Body of pancreas (tissue), 4 donors: ENCODE measurements at regions not wholly inside any gene's neighbourhood (a gene's known extent, or its start where the extent isn't known, plus 50 kb on each side); places are given as distances from the start of the nearest gene placed in this dataset.

ENCODE experiments used
- ATAC-seq: fragments of 150-250 bp; one replicate; pipeline ENCODE4 v1.9.1; 2016
- DNase-seq, 4 donors: peaks; one replicate each; pipeline ENCODE4 v3.0.0-alpha.2; 2019
- H3K27ac ChIP-seq, 4 donors: fragments of 200-600 bp; sonication (generic); 1 replicate in 3 of 4; 2 replicates in 1 of 4; pipeline versions ENCODE4 v1.5.1 to v1.6.1; 2016 to 2019; ENCODE audit warnings: mild to moderate bottlenecking in 1 of 4, mixed read lengths in 1 of 4, moderate library complexity in 1 of 4
- H3K27me3 ChIP-seq, 2 donors: fragments of 200-600 bp; sonication (generic); one replicate each; pipeline ENCODE4 v1.6.0; 2016; ENCODE audit warnings: mild to moderate bottlenecking in 1 of 2
- H3K36me3 ChIP-seq, 2 donors: fragments of 200-600 bp; sonication (generic); replicated peaks in 1 of 2; 2 replicates each; pipeline ENCODE4 v1.5.1; 2016; ENCODE audit warnings: low read depth in 2 of 2; ENCODE audit not compliant: insufficient read depth in 1 of 2
- H3K4me1 ChIP-seq: fragments of 200-600 bp; sonication (generic); one replicate; pipeline ENCODE4 v1.6.0; 2016
- H3K4me3 ChIP-seq, 2 donors: fragments of 200-600 bp; sonication (generic); 1 replicate in 1 of 2; 2 replicates in 1 of 2; pipeline ENCODE4 v1.5.1; 2016 to 2019
- H3K9me3 ChIP-seq, 3 donors: fragments of 200-600 bp; sonication (generic); 1 replicate in 2 of 3; 2 replicates in 1 of 3; pipeline ENCODE4 v1.5.1; 2016
- POLR2A ChIP-seq, 3 donors: fragments of 450-650 bp; IDR thresholded peaks; one replicate each; pipeline ENCODE4 v1.6.1; 2016; ENCODE audit warnings: antibody characterized with exemption in 3 of 3, mild to moderate bottlenecking in 2 of 3
- WGBS, 2 donors: methylation state at CpG; one replicate each; pipeline ENCODE4 v1.1.5; 2017; 5-methylcytosine and 5-hydroxymethylcytosine counted together
- intact Hi-C: fragments of 100-400 bp; cut with DNase I; formaldehyde crosslinking; loops from one replicate; pipeline ENCODE4 v1.15.1; 2023
- TF ChIP-seq, protein P1 (sequence below), 7 experiments: fragments of 450-650 bp in 4 of 7; fragments of 200-600 bp in 3 of 7; sonication (generic) in 3 of 7; IDR thresholded peaks; one replicate each; pipeline ENCODE4 v1.5.1; 2016 to 2019; ENCODE audit warnings: antibody characterized with exemption in 7 of 7

DNA sequence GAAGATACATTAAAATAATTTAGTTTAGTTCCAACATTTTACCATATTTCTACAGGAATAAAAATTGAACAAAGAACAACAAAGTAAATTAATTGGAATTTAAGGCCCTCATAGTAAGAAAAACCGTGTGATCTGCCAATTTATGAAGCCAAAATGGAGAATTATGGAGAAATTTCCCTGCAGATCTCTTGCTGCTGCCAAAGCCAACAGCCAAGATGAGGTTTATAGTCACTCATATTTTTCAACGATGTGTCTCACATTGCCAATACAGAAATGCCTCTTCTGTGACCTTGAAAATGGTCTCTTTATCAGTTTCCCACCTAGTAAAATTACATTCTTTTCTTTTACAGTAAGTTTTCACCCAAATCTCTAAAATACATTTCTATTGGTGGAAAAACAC lies 317.2 kb upstream of the FIGN start:
- H3K36me3 ChIP-seq: no peaks in the 10 kb centered on the region
- TF ChIP-seq, protein P1, sequence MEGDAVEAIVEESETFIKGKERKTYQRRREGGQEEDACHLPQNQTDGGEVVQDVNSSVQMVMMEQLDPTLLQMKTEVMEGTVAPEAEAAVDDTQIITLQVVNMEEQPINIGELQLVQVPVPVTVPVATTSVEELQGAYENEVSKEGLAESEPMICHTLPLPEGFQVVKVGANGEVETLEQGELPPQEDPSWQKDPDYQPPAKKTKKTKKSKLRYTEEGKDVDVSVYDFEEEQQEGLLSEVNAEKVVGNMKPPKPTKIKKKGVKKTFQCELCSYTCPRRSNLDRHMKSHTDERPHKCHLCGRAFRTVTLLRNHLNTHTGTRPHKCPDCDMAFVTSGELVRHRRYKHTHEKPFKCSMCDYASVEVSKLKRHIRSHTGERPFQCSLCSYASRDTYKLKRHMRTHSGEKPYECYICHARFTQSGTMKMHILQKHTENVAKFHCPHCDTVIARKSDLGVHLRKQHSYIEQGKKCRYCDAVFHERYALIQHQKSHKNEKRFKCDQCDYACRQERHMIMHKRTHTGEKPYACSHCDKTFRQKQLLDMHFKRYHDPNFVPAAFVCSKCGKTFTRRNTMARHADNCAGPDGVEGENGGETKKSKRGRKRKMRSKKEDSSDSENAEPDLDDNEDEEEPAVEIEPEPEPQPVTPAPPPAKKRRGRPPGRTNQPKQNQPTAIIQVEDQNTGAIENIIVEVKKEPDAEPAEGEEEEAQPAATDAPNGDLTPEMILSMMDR (IDR thresholded peaks at IDR 0.05): no peak
- TF ChIP-seq POLR2A (IDR thresholded peaks at IDR 0.05): no peak
- H3K4me3 ChIP-seq: no peak overlapping the region
- no peaks in the 10 kb centered on the region for H3K9me3 ChIP-seq
- intact Hi-C loops: no loop called here
- H3K27me3 ChIP-seq: no peaks in the 10 kb centered on the region
- no peak for ATAC-seq
- H3K27ac ChIP-seq: no peak overlapping the region
- DNase-seq: no peak
- WGBS, 2 donors: 56 to 57% methylated on average over 2 of the region's 2 CpGs
- H3K4me1 ChIP-seq: no peaks in the 10 kb centered on the region

- 64 to 71% methylated on average over 6 of the region's 6 CpGs for WGBS, 2 donors
- no peak for ATAC-seq
- no peak overlapping the region for H3K27ac ChIP-seq
- intact Hi-C loops: no loop called here
- H3K4me3 ChIP-seq: no peak overlapping the region
- no peaks in the 10 kb centered on the region for H3K36me3 ChIP-seq
- no peaks in the 10 kb centered on the region for H3K9me3 ChIP-seq
- no peak for DNase-seq
- no peaks in the 10 kb centered on the region for H3K4me1 ChIP-seq
- H3K27me3 ChIP-seq: no peaks in the 10 kb centered on the region
- no peak for TF ChIP-seq POLR2A (IDR thresholded peaks at IDR 0.05)
- TF ChIP-seq, protein P1 (IDR thresholded peaks at IDR 0.05): no peak
Observed at GRCh38 chr2:164052006-164052405, 316.2 kb upstream of the FIGN start.

- Histone ChIP-seq H3K4me1 (no peaks in the 10 kb centered on the region), H3K36me3 (no peaks in the 10 kb centered on the region), H3K27me3 (no peaks in the 10 kb centered on the region), H3K27ac (no peak overlapping the region), H3K4me3 (no peak overlapping the region), H3K9me3 (no peaks in the 10 kb centered on the region)
- TF ChIP-seq, protein P1 (IDR thresholded peaks at IDR 0.05): no peak
- TF ChIP-seq POLR2A (IDR thresholded peaks at IDR 0.05): no peak
- ATAC-seq (no peak), DNase-seq (no peak)
- intact Hi-C loops: no loop called here
Observed at GRCh38 chr2:164048729-164049128, 312.9 kb upstream of the FIGN start.

- 66 to 98% methylated on average over 2 of the region's 2 CpGs for WGBS, 2 donors
- Histone ChIP-seq H3K4me1 (no peaks in the 10 kb centered on the region), H3K27me3 (no peaks in the 10 kb centered on the region), H3K9me3 (no peaks in the 10 kb centered on the region), H3K36me3 (no peaks in the 10 kb centered on the region), H3K27ac (no peak overlapping the region), H3K4me3 (no peak overlapping the region)
- TF ChIP-seq, protein P1 (IDR thresholded peaks at IDR 0.05): no peak
- TF ChIP-seq POLR2A (IDR thresholded peaks at IDR 0.05): no peak
- DNase-seq: no peak
- ATAC-seq: no peak
- intact Hi-C loops: no loop called here
Observed at GRCh38 chr2:164046040-164046439, 310.2 kb upstream of the FIGN start.

GRCh38 chr2:164044622-164045021 lies 308.8 kb upstream of the FIGN start:
- intact Hi-C loops: no loop called here
- H3K9me3 ChIP-seq: no peaks in the 10 kb centered on the region
- no peak overlapping the region for H3K4me3 ChIP-seq
- no peak for DNase-seq
- ATAC-seq: no peak
- TF ChIP-seq POLR2A (IDR thresholded peaks at IDR 0.05): no peak
- TF ChIP-seq, protein P1 (IDR thresholded peaks at IDR 0.05): no peak
- no peaks in the 10 kb centered on the region for H3K4me1 ChIP-seq
- no peaks in the 10 kb centered on the region for H3K36me3 ChIP-seq
- H3K27me3 ChIP-seq: no peaks in the 10 kb centered on the region
- no peak overlapping the region for H3K27ac ChIP-seq
- 50 to 75% methylated on average over 2 of the region's 2 CpGs for WGBS, 2 donors
